HuH-7.5 (cell line): ENCODE measurements at regions not wholly inside any gene's neighbourhood (a gene's known extent, or its start where the extent isn't known, plus 50 kb on each side); places are given as distances from the start of the nearest gene placed in this dataset.
"Not testable (repeated sequence)": the region's sequence is repeated elsewhere in the genome, so short reads cannot be mapped to it uniquely, and the experiment has no call there.

ENCODE experiments used
- DNase-seq: peaks from one replicate; pipeline ENCODE4 v3.0.0; 2011; ENCODE audit warnings: low spot score

DNA sequence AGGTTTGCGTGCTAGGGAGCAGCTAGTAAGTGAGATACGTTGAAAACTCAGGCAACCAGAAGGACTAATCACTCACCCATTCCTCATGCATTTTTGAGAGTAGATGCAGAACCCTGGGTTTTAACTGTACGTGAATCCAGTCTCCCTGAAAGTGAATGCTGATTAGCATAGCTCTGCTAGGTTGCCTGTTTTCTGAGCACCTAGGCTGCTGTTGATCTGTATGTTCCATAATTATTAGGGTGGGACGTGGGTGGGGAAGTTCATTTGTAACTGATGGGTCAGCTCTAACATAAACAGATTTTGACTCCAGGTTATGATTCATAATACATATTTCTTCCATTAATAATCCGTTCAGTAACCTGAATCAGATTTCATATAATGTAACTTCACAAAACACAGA, 379.0 kb upstream of the FANCL start:
- DNase-seq, result no peak

DNA sequence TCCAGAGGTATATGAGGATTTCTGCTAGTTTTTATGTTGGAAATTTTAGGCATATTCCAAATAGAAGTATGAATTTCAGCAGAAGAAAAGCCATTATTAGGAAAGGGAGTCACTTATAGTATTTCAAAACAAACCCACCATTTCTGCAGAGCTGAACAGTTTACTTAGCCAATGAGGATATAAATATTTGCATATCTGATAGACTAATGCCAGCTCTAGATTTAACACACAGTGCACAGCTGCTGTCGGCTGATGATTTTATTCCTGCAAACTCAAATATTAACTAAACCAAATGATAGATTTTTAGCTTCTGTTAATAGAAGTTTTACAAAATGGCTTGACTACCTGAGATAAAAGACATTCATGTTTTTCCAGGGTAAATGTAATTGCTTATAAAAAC, 375.8 kb upstream of the FANCL start:
- DNase-seq, result no peak

DNA sequence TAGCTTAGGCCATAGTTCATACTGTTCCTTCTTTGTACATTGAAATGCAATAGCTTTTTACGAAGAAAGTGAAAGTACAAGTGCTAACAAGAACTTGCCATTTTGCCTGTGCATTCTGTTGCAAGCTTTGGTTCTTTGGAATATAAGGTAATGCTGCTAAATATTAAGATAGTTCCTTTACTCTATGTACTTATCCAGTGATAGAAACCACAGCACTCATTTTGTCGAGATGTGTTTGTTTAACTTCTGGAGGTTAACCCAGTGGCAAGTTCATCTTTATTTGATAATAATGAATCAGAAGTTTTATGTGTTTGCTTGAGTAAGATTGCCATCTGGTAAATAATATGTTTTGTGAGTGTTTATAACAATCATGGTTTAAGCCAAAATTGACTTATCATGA, 373.1 kb upstream of the FANCL start:
- DNase-seq, result no peak

DNA sequence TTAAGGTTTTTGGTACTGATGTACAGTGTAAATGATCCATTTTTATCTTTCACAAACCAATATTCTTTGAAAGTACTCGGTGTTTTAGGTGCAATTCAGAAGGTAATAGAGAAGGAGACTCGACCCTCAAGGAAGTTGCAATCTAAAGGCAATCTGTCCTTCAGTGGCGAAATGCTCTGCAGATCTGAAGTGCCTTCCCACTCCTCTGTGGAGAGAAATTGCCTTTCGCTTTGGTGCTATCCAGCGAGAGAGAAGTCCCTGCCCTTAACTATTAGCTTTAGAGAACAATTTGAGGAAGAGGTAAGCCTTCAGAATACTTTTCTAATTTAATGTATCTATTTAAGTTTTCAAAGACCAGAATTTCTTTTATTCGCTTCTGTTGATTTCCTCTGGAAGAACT, 371.8 kb upstream of the FANCL start:
- no peak for DNase-seq

DNA sequence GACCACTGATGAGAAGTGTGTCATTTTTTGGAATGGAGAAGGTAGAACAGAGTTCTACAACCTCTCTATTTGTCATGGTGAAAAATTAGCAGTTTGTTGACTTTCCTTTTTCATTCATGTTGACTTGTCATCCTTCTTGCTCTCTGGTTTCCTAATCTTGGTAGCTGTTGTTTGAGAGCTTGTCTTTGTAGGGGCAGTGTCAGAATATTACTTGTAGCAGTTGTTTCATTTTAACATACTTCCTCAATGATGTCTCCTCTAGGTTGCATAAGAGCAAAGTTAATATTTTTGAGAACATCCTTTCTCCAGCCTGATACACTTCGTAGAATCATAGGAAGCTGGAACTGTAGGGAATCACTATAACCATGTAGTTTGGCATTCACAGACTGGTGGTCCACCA, 368.2 kb upstream of the FANCL start:
- no peak for DNase-seq

DNA sequence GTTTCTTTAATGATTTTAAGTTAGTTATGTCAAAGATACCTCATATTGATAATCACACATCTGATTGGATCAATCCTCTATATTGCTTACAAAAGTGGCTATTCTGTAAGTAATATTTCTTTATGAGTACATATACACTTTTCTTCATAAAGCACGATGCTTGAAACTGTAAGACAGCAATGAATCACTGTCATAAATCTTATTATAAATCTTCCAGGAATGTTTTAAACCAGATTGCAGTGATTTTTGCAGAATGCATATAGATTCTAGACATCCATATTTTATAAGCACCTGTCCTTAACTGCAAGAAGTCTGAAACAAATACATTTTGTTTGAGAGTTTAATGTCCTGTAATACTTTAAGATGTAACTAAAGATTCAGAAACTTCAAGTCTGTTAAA, 367.0 kb upstream of the FANCL start:
- DNase-seq, result no peak

DNA sequence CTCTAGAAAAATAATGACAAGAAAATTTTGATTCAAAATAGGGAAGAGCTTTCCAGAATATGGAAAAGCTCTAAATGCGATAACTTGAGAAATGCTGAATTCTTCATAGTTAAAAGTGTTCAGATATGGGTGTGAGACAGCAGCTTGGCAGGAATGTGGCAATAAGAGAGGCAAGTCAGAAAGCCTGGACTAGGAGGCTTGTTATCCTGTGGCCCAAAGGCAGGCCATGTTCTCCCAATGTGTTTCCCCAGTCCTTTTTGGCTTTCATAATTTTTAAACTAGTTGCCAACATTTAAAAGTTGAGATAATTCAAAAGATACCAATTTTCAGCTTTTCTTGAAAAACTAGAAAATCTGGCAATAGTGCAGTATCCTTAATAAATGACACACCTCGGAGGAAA, 366.3 kb upstream of the FANCL start:
- no peak for DNase-seq

DNA sequence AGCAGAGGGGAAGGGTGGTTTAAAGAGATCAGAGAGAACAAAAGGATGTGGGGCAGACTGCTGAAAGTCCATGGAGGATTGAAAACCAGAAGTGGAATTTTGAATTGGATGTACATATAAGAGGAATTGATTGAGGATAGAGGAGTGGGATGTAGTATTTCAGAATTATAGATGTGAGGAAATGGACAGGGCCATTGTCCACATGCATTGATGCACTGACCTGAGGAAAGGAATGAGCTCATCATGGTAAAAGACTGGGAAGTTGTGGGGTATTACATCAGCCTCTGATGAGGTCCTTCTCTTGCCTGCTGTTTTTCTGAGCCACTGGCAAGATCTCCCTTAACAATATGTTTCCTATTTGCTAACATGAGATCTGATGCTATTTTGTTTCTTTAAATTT, 365.7 kb upstream of the FANCL start:
- DNase-seq, result no peak

DNA sequence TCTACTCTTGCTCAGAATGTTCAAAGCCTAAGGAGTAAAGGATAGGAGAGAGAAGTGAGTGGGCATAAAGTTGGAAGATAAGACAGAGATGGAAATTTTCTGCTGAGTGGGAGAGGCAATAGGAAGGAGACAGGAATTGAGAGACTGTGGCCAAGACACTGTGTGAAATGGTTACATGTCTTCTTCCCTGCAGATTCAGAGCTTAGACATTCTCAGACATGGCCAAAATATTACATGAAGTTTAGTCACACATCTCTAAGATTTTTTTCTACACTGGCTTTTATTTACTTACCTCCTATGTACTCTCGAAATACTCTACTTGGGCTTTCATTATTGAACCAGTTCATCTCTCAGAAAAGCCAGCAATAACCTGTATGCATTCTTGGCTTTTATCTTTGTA, 363.0 kb upstream of the FANCL start:
- no peak for DNase-seq

DNA sequence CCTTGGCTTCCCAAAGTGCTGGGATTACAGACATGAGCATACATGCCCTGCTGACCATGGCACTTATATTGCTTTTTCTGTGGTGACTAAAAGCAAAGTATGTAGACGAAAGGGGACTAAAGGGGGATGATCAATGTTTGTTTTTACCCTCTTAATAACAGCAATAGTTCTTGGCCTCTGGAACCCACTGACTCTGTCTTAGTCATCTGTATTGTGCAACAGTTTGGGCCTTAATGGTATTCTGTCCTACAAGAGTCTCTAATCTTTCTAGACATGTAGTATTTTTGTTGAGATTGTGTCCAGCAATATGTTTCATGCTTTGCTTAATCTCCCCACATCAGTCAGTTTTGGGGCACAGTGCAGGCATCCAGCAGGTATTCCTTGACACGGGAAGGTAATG, 359.9 kb upstream of the FANCL start:
- DNase-seq, result no peak

DNA sequence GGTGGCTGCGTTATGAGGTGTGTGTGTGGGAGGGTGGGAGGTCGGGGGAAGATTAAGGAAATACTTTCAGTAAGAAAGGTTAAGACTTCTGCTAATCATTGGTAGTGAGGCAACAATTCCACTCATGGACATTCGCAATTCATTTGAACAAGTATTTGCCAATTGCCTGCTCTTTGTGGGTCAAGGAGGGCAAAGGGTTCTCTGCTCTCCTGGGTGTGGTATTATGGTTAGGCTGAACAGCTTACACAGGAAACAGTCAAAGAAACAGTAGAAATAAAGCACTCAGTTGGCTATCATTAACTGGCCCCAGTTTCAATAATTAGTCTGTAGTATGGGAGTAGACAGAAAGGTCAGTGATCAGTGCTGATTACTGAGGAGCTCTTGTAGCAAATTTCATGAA, 357.0 kb upstream of the FANCL start:
- peak; percentile 10 for DNase-seq

DNA sequence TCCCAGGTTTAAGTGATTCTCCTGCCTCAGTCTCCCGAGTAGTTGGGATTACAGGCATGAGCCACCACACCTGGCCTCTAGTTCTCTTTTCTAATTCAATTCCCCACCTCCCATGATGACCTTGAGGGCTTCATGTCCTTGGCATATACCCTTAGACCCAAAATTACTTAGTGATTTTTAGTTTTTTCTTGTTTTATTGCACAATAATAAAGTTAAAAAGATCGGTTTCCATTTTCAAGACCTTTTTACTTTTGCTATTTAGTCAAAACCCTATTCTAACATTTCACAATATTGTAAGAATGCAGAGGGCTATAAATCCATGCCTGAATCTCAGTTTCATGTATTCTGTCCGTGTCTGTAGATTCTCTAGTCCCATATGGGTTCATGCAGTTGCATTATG, 354.6 kb upstream of the FANCL start:
- DNase-seq, result no peak

DNA sequence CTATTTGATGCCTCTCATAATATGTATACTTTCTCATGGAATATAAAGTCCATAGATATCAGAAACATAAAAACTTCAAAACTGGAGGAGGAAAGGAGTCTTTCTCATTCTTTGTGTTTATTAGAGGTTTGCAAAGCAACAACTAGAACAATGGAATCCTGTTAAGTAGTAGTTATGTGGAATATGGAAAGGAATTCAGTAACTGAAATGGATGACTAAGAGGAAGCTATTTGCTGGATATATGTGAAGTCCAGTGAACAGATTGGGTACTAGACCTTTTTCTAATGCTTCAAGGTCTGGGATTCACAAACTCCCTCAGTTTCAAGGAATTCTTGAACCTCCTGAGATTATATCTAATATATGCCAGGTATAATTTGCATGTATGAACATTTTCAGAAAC, 353.6 kb upstream of the FANCL start:
- no peak for DNase-seq

DNA sequence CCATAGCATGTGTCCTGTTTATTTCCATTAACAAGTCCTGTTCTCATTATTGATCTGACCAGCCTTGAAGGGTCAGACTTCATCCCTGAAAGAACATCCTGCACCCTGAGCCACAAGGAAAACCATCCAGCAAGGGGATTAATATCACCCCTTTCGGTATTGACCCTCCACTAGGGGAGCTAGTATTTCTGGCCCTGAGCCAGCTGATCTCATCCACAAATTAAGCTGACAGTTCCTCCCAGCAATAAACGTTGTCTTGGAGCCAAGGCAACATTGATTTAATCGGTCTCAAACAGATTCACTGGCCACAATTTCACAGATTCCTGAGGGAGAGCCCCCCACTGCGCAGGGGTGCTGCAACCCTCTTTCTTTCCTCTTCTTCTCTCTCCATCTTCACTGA, 353.1 kb upstream of the FANCL start:
- DNase-seq, result no peak

DNA sequence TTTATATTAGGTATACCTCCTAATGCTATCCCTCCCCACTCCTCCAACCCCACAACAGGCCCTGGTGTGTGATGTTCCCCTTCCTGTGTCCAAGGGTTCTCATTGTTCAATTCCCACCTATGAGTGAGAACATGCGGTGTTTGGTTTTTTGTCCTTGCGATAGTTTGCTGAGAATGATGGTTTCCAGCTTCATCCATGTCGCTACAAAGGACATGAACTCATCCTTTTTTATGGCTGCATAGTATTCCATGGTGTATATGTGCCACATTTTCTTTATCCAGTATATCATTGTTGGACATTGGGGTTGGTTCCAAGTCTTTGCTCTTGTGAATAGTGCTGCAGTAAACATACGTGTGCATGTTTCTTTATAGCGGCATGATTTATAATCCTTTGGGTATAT, 345.1 kb upstream of the FANCL start:
- DNase-seq, result not testable (repeated sequence)

DNA sequence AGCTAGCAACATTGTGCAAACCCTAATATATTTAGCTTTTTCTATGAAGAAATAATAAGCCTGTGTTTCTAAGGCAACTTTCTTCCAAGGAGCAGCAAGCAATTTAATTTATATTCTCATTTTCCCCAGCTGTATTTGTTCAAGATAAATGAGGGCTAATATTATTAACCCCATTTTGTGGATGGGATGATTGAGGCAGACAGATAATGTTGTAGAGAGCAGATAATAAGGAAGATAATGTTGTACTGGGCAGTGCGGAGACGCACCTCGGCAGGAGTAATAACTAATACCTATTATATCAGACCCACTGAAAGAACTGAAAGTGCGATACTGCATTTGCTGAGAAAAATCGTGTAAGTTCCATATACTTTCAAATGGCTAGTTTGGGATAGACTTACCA, 344.1 kb upstream of the FANCL start:
- no peak for DNase-seq

DNA sequence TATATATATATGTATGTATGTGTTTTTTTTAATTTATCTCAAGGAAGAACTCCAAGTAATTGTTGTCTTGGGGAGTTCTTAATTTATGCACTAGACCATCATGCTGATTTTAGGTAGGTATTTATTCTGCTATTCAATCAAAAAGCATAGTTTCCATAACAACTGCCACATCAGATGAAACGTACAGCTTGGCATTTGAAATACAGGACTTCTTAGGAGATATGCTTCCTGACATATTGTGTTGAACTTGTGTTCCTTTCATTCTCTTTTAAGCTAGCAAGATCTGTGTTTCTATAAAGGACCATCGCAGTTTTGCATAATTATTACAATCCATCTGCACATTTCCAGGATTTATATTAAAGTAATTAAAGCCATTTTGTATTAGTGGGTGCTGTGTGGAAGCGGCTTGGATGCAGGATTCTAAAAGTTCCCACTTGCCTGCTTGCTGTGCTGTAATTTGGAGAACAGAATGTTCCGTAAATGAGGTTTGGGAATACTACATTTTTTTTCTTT, 343.5 kb upstream of the FANCL start:
- DNase-seq, result no peak

DNA sequence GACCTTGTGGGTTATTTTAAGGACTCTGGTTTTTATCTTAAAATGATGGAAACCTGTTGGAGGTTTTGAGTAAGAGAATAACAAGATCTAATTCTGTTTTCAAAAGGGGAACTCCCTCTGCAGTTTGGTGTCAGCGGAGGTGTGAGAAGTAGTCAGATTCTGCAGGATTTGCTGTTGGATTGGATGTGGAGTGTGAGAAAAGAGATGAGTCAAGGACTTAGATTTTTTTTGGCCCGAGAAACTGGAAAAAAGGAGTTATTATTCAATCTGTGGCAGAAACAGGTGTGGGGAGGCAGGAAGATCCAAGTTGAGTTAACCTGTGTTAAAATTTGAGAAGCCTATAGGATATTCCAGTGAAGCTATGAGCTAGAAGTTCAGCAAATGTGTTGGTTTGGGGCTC, 337.2 kb upstream of the FANCL start:
- DNase-seq, result no peak

DNA sequence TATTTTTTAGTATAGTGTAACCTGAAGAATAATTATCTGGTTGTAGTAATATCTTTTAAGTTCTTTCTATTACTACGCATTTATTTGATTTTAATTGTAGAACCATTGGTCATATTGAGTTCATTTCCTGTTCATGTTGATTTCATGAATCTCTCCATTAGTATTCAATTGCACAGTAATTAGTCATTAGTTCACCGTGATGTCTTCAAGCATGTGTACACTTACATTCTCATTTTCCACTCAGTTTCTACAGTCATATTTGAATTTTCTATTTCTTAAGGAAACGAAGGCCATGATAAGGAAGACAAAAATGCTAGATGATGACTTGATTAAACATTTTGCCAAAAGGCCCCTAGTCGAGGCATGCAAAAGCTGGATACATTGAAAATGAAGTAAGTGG, 333.7 kb upstream of the FANCL start:
- no peak for DNase-seq

DNA sequence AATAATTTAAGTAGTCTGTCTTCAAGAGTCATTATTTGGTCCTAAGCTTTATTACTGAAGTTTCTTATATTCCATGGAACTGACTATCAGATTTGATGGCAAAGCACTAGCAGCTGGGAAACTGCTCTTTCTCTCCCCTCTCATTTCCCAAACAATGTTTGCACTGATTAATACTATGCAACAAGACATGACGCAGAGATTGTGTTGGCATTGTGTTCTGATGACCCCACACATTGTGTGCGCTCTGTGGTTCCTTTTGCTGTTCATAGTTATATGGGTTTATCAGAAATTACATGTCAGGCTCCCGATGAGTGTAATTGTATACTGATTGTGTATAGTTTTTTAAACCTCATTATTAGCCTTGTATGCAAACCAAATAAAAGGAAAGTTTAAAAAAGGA, 331.6 kb upstream of the FANCL start:
- DNase-seq, result no peak

DNA sequence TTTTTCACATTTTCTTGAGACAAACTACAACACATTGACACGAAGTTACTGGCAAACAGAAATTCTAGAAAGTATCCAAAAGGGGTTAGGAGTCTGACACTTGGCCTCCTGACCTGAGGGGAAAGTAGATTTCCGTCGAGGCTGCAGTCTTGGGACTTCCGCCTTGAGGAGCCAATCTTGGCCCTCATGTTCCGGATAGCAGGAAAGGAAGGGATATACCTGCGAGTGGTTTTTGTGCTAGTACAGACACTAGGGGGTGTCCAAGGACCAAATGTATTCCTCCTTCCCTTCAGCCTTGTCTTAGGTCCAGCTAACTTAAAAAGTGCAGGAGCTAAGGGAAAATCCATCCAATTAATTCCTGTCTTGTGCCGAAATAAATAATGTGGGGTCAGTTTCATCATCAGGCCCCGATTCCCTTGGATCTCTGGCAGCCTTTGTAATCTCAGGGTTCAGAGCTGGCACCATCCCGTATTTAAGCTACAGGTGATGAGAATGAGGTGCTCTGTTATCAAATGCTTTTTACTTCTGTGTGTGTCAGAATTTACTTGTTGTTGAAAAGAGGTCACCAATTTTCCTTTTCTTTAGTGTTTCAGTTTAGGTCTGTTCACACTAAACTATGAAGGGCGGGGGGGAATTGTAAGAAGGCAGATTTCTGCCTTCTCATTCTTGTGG, 330.2 kb upstream of the FANCL start:
- DNase-seq, result peak; percentile 24

DNA sequence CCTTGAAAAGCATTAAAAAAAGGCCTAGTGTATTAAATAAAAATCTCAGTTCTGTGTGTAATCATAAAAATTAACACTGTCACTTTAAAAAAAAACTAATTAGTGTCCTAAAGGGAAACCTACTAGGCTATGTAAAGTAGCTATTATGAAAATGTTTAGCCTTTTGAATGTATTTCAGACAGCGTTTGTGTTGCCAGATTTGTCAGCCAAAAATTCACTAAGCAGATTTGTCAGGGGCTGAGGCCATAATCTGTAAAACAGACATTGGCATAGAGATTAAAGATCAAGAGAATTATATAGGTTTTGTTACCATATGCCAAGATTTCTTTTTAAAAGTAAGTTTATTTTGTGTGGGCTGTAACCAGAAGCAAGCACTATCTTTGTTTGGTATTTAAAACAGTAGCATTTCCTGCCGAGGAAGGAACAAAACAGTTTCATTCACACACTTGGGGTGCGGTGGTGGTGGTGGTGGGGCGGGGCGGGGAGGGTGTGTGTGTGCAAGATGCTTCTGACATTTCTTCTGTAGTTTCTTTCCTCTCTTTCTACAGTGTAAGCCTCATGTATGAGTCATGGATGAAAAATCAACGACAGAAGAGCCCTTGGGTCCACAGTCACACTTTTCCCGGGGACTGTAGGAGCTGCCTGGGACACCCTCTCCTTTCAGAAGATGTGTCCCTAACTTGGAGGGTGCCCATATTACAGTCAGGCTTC, 328.5 kb upstream of the FANCL start:
- DNase-seq, result no peak

DNA sequence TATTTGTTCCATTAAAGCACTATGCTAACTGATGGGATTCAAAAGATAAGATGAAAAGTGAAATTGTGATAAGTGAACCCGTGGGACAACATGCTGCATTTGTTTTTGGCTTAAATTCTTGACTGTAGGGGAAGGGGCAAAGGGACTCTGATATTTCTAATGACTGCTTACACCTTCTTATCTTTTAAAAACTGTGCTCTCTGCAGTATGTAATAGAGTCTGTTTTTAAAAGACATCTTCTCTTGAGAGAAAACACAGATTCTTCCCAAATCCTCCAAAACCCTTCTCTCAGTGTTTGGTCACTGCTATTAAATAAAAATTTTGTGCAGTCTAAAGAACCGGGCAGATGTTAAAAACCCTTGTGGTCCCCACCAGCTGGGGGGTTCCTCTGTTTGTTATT, 327.8 kb upstream of the FANCL start:
- DNase-seq, result no peak

DNA sequence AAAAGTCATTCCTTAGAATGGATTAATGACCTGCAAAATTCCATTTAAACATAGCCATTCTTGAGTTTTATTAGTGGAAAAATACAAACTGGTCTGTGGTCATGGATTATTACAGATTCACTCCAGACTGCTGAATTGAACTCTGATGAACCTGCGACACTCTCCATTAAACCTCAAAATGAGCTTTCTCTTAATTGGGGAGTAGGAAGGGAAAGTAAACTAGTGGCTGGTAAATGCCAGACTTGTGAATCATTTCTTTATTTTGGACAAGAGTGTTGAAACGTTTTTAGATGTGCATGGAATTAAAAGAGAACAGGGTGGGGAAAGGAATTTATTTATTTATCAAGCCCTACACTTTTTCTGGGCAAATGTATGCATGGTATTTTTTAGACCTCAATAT, 321.2 kb upstream of the FANCL start:
- DNase-seq, result no peak
